Embryonic facial prominence (tissue), 1 donor: ENCODE measurements at regions not wholly inside any gene's neighbourhood (a gene's known extent, or its start where the extent isn't known, plus 50 kb on each side); places are given as distances from the start of the nearest gene placed in this dataset.

ENCODE experiments used
- DNase-seq: peaks from one replicate; pipeline ENCODE4 v3.0.0-alpha.2; 2016; ENCODE audit errors: extremely low spot score

GRCh38 chr3:150267288-150267687 is 140.8 kb upstream of the TSC22D2 start:
- DNase-seq: no peak

GRCh38 chr3:150265305-150265704 is 142.8 kb upstream of the TSC22D2 start:
- DNase-seq: no peak

DNA sequence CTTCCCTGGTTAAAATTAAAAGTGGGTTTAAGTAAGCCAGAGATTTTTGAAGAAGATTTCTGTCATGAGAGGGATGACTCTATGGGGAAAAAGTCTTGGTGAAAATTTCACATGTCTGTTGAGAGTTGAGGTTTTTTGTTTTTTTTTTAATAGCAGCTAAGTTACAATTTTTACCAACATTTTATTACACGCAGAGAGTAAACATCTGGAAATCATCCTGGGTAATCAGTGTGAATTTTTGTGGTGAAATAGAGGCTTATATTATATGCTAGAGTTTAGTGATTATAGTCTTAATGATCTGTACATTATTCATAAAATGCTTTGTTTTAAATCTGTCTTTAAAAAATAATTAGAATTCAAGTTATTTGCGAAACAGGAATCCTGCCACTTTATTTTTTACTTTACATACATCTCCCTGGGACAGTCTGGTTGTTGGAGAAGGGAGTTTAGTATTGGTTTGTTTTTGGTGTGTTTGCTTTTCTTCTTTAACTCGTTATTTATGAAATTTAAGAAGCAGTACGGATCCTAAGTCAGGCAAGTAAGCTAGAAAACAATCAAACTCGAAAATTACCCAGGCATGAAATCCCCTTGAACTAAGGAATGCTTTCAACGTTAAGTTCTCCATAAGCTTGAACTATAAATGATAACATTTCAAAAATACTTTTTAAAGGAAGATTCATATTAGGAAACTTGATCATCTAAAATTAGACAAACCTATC is 143.4 kb upstream of the TSC22D2 start:
- DNase-seq: no peak

DNA sequence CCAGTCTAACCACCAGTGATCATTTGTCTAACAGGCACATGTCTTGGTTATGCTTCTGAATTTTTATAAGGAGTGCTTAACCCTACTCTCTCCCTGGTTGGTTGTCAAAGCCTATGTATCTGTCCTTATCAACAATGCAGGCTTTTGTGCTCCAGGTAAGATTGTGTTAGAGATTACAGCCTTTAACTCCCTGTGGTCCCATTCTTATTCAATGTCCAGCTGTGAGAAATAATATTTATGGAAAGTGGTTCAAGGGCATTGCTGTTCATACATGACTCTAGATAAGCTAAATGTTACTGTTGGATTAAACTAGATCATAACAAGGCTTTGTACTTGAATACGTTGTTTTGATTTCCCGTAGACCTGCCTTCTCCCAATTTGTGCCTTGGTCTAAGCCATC is 146.1 kb upstream of the TSC22D2 start:
- no peak for DNase-seq

GRCh38 chr3:150261418-150261817 is 146.7 kb upstream of the TSC22D2 start:
- DNase-seq: no peak

DNA sequence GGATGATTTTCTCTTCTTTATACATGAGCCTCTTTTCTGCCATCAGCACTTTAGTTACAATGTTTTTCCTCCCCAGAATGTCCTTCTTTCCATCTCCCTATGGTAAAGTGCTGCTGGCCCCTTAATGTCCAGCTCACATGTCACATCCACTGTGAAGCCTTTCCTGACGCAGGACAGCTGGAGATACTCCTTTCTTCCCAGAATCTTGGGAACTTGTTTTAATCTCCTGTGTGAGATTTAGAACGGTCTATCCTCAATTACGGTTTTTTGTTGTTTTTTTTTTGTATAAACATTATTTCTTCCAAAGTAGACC is 147.7 kb upstream of the TSC22D2 start:
- no peak for DNase-seq

GRCh38 chr3:150259526-150260397 is 148.3 kb upstream of the TSC22D2 start:
- DNase-seq: no peak

- DNase-seq: no peak
These were observed 151.3 kb upstream of the TSC22D2 start for GRCh38 chr3:150256782-150257181.

DNA sequence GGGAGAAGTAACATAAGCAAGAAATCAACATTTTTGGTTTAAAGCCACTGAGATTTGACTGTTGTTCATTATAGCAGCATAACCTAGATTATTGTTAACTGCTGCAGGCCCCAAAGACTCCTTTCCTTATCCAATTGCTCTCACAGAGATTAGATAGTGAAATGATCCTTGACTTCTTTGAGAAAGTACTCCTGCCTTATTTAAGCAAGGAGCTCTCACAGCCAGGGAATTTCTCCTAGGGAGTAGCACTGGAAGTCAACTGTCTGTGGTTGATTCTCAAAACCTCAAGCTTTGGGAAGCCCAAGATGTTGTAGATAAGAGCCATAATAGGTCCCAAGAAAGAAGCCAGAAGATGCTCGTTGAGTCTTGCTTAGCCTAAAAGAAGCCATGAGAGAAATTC is 151.8 kb upstream of the TSC22D2 start:
- DNase-seq: no peak

GRCh38 chr3:150255826-150256225 is 152.3 kb upstream of the TSC22D2 start:
- DNase-seq: no peak

DNA sequence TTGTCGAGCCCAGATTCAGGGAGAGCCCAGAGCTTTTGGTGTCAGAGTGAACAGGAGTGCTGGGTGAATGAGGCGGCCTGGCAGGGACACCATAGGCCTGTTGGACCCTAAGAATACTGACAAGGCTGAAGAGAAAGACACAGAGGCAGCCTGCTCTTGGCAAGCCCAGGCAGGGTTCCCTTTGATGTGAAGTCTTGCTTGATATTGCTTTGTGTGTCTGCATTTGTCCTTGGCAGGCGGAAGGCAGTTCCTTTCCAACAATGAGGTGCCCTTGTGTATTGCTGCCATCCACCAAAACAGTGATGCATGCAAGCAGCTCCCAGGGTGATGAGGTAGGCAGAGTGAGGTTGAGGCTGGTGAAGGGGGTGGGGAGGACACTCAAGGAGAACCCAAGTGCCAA is 152.7 kb upstream of the TSC22D2 start:
- no peak for DNase-seq

- no peak for DNase-seq
These were observed 153.8 kb upstream of the TSC22D2 start for GRCh38 chr3:150254309-150254708.

DNA sequence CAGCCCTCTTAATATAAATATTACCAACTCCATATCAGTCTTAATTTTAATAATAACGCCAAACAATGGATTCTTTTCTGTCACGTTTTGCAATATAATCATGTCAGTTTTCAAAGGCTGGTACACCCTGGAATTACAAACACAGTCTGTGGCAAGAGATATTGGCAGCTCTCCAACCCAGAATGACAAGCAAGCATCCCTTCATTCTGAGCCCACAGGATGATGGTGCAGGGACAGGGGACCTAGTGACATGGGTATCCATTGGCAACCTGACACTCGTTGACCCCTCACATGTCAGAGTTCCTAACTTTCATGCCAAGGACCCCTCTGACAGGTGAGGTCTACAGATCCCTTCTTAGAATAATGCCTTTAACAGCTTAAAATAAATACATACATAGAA is 154.5 kb upstream of the TSC22D2 start:
- no peak for DNase-seq

- no peak for DNase-seq
These were observed 155.6 kb upstream of the TSC22D2 start for GRCh38 chr3:150252462-150252861.

DNA sequence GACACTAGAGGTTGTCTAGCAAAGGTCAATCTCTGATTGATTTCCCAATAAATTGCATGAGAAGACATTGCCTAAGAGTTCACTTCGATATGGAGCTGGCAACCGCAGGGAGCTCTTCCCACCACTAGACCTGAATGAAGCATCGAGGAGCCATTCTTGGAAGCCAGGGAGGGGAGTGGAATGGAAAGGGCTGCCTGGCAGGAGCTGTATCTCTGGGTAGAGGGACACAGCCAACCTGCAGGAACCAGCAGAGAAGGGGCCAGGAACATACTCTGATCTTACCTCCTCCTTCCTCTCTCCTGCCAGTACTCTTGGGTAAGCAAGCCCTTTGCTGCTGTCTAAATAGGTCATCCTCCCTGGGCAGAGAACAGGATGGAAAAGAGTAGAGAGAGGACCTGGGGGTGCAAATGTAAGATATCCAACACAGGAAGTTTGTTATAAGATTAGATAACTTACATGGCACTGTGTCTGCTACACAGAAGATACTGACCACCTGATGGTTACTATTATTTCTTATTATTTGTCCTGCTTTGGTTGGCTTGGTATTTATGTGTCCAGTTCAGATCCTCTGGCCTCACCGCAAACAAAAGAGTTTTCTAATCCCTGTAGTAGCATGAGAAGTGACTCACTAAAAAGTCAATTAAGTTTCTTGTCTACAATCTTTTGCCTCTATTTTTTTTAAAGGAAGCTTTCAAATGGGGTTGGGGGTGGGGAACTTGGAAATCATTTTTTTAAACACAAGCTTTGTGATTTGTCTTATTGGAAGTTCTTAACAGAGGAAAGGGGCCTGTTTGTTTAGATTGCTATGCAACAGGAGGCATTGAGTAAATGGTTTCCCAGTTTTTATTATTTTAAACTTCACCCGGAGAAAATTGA is 156.7 kb upstream of the TSC22D2 start:
- no peak for DNase-seq

- DNase-seq: no peak
These were observed 158.2 kb upstream of the TSC22D2 start for GRCh38 chr3:150249779-150250470.

DNA sequence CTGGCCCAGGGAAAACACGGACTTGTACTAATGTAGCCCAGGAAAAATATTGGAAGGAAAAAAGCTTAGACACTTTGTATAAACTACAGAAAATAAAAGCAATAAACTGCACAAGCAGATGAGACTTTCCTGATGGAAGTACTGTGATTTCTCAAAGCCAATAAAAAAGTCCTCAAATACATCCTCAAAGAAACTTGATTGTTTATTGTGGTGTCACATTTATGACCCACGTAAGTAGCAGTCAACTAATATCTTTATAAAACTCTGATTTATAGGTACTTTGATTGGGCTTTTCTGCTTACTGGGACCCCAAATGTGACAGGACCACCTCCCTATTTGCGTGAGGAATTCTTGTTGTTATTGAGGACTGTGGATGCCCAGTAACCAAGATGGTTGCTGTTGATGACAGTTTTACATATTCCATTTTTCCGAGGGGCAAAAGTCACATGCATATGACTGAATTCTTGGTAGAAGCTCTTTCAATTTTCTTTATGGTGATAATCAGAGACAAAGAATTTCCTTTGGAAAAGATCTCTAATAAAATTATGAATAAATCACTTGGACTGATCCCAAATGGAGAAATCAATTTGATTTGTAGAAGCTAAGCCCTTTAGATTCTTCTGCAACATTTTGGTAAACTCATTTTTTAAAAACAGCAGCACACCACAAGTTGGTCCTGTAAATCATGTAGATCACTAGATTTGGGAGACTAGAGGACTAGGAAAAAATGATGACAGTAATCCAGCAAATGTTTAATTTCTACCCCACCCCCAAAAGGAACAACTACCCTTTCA is 159.0 kb upstream of the TSC22D2 start:
- DNase-seq: no peak

- peak; percentile 69 for DNase-seq
These were observed 159.8 kb upstream of the TSC22D2 start for GRCh38 chr3:150248116-150248887.

DNA sequence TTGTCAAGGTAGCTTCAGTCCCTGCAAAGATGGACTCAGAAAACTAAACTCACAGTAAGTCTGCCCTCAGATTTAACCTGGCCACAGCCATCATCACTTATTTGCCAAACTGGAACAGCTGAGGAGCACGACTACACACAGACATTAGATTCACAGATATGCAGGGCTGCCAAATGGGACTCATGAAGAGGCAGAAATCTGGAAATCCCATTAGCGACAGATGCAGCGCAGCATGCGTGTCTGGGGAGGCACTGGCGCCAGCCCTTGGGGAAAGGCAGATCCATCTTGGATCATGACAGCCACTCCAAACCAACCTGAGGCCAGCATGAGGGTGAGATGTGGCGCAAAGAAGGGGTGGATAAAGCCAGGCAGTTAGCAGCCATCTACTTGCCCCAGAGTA is 160.7 kb upstream of the TSC22D2 start:
- DNase-seq: no peak

DNA sequence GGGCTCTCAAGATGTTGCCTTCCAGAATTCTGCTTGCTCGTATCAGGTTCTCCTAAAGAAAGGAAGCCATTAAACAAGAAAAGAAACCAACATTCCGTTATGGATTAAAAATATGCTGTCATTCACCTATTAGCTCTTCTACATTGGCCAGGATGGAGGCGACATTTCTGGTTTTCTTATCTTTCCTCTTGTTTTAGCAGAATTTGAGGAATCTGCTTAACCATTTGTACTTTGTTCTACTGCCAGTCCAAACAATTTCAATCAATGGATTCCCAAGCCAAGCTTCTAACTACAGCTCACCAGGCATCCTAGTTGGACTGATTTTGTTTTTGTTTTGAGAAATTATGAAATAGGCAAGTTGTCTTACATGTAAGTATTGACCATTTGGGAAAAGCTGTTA is 164.6 kb upstream of the TSC22D2 start:
- no peak for DNase-seq
